HFF-Myc (cell line): ENCODE measurements at regions not wholly inside any gene's neighbourhood (a gene's known extent, or its start where the extent isn't known, plus 50 kb on each side); places are given as distances from the start of the nearest gene placed in this dataset.

Source experiments
- DNase-seq: peaks from one replicate; pipeline ENCODE4 v3.0.0-alpha.2; 2011; ENCODE audit warnings: low read depth; ENCODE audit errors: extremely low read depth
- H3K4me3 ChIP-seq: replicated peaks from 2 replicates; pipeline ENCODE4 v1.5.1; 2011; ENCODE audit warnings: low read depth, mild to moderate bottlenecking, control low read depth, low read length
- CTCF ChIP-seq: IDR thresholded peaks from 2 replicates; pipeline ENCODE4 v1.5.1; 2012; ENCODE audit warnings: mild to moderate bottlenecking, low read depth, low read length, control low read depth; ENCODE audit errors: missing control alignments

GRCh38 chr2:88345842-88346241 lies 106.7 kb downstream of the FOXI3 start:
- DNase-seq: no peak
- no peak for TF ChIP-seq CTCF
- no peak overlapping the region for H3K4me3 ChIP-seq

- no peak for TF ChIP-seq CTCF
- H3K4me3 ChIP-seq: no peak overlapping the region
- no peak for DNase-seq
Measured at GRCh38 chr2:88342749-88343148, 109.7 kb downstream of the FOXI3 start.

GRCh38 chr2:88334418-88334817 lies 118.1 kb downstream of the FOXI3 start:
- TF ChIP-seq CTCF: no peak
- H3K4me3 ChIP-seq: no peak overlapping the region
- no peak for DNase-seq

GRCh38 chr2:88331239-88331638 lies 121.3 kb downstream of the FOXI3 start:
- no peak for TF ChIP-seq CTCF

GRCh38 chr2:88329815-88330603 lies 122.5 kb downstream of the FOXI3 start:
- TF ChIP-seq CTCF: no peak

More at GRCh38 chr2:88331239-88331638, 121.3 kb downstream of the FOXI3 start:
- H3K4me3 ChIP-seq: no peak overlapping the region
- DNase-seq: no peak

GRCh38 chr2:88321449-88322248 lies 130.8 kb downstream of the FOXI3 start:
- DNase-seq: no peak
- TF ChIP-seq CTCF: no peak
- H3K4me3 ChIP-seq: no peak overlapping the region

More at GRCh38 chr2:88329815-88330603, 122.5 kb downstream of the FOXI3 start:
- no peak overlapping the region for H3K4me3 ChIP-seq
- no peak for DNase-seq
